ENCODE measurements at regions not wholly inside any gene's neighbourhood (a gene's known extent, or its start where the extent isn't known, plus 50 kb on each side); places are given as distances from the start of the nearest gene placed in this dataset.
A peak's percentile ranks its signal among the peaks of the same experiment; 100 is the strongest.

DNA sequence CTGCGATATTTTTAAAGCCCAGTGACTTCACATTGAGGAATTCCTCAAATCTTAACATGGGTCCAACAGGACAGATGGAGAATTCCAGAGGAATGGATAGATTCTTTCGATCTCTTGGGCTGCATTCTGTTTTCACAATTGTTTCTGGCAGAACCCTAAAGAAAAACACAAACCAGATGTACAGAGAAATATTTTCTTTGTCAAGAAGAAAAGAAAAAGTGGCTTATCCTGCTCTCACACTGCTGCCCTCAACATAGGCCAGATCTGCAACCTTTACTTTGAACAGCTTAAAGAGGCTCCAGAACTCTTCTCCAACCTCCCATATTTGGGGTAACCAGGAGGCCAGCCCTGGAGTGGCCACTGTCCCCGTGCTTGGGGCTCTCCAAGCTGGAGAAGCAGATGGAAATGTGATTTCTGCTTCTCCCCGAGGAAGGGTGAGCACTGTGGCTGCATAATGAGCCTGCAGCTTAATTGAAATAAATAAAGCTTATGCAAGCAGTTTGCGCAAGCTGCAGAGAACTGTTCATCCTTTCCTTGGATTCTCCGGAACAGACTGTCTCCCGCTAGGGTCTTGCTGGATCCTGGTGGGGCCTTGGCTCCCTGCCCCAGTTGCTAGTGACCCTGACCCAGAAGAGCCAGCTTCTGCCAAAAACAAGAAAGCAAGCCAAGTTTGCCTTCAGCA lies 453.2 kb upstream of the PROK2 start:
- no peaks in the 10 kb centered on the region for H3K27me3 Mint-ChIP-seq
- H3K27ac Mint-ChIP-seq: peak overlapping the region in 1 of 3 donors; percentile 80
- ATAC-seq (ENCODE audit: low read depth in 2 of 2): no peak

GRCh38 chr3:72237679-72238009 lies 452.7 kb upstream of the PROK2 start:
- H3K27ac Mint-ChIP-seq: peak overlapping the region in 1 of 3 donors; percentile 50

More for the DNA sequence above, 453.2 kb upstream of the PROK2 start:
- Mint-ChIP-seq H3K36me3 (no peaks in the 10 kb centered on the region), H3K4me1 (peaks cover 0 to 6% (median 0%) of the 10 kb centered on the region in 4 donors), H3K4me3 (no peak overlapping the region), H3K9me3 (peaks cover 0 to 3% (median 0%) of the 10 kb centered on the region in 7 donors)
- H3K27me3 ChIP-seq (ENCODE audit: control insufficient read depth, insufficient read depth, low read length): peaks cover 3% of the 10 kb centered on the region
- no peak for DNase-seq
- no peaks in the 10 kb centered on the region for H3K9me3 ChIP-seq (ENCODE audit: control insufficient read depth in 2 of 2, low read length in 2 of 2)
- H3K4me3 ChIP-seq (ENCODE audit: low read depth, low read length): no peak overlapping the region
- H3K27ac ChIP-seq (ENCODE audit: insufficient read depth, low read length, poor library complexity, severe bottlenecking): no peak overlapping the region
- no peaks in the 10 kb centered on the region for H3K36me3 ChIP-seq (ENCODE audit: control insufficient read depth, insufficient read depth, low read length)
- H3K4me1 ChIP-seq (ENCODE audit: control insufficient read depth, insufficient read depth, low read length, poor library complexity, severe bottlenecking): no peaks in the 10 kb centered on the region

GRCh38 chr3:72234391-72234790 lies 449.4 kb upstream of the PROK2 start:
- H3K27ac Mint-ChIP-seq: no peak overlapping the region
- peaks cover 0 to 2% (median under 1%) of the 10 kb centered on the region in 4 donors for H3K4me1 Mint-ChIP-seq
- H3K4me3 Mint-ChIP-seq: no peak overlapping the region
- H3K4me3 ChIP-seq (ENCODE audit: low read depth, low read length): no peak overlapping the region
- DNase-seq: no peak
- no peak overlapping the region for H3K27ac ChIP-seq (ENCODE audit: insufficient read depth, low read length, poor library complexity, severe bottlenecking)
- H3K9me3 ChIP-seq (ENCODE audit: control insufficient read depth in 2 of 2, low read length in 2 of 2): no peaks in the 10 kb centered on the region
- H3K36me3 ChIP-seq (ENCODE audit: control insufficient read depth, insufficient read depth, low read length): no peaks in the 10 kb centered on the region
- no peaks in the 10 kb centered on the region for H3K27me3 Mint-ChIP-seq
- no peaks in the 10 kb centered on the region for H3K4me1 ChIP-seq (ENCODE audit: control insufficient read depth, insufficient read depth, low read length, poor library complexity, severe bottlenecking)
- ATAC-seq (ENCODE audit: low read depth in 2 of 2): no peak
- no peaks in the 10 kb centered on the region for H3K36me3 Mint-ChIP-seq
- peaks cover 3% of the 10 kb centered on the region for H3K27me3 ChIP-seq (ENCODE audit: control insufficient read depth, insufficient read depth, low read length)
- peaks cover 0 to 1% (median 0%) of the 10 kb centered on the region in 7 donors for H3K9me3 Mint-ChIP-seq

More at GRCh38 chr3:72237679-72238009, 452.7 kb upstream of the PROK2 start:
- ATAC-seq (ENCODE audit: low read depth in 2 of 2) (no peak), DNase-seq (no peak)
- Mint-ChIP-seq H3K36me3 (no peaks in the 10 kb centered on the region), H3K4me3 (no peak overlapping the region), H3K4me1 (peaks cover 0 to 6% (median 0%) of the 10 kb centered on the region in 4 donors), H3K27me3 (no peaks in the 10 kb centered on the region), H3K9me3 (peaks cover 0 to 2% (median 0%) of the 10 kb centered on the region in 7 donors)
- Histone ChIP-seq H3K9me3 (ENCODE audit: control insufficient read depth in 2 of 2, low read length in 2 of 2) (no peaks in the 10 kb centered on the region), H3K27me3 (ENCODE audit: control insufficient read depth, insufficient read depth, low read length) (peaks cover 3% of the 10 kb centered on the region), H3K36me3 (ENCODE audit: control insufficient read depth, insufficient read depth, low read length) (no peaks in the 10 kb centered on the region), H3K27ac (ENCODE audit: insufficient read depth, low read length, poor library complexity, severe bottlenecking) (no peak overlapping the region), H3K4me3 (ENCODE audit: low read depth, low read length) (no peak overlapping the region), H3K4me1 (ENCODE audit: control insufficient read depth, insufficient read depth, low read length, poor library complexity, severe bottlenecking) (no peaks in the 10 kb centered on the region)

DNA sequence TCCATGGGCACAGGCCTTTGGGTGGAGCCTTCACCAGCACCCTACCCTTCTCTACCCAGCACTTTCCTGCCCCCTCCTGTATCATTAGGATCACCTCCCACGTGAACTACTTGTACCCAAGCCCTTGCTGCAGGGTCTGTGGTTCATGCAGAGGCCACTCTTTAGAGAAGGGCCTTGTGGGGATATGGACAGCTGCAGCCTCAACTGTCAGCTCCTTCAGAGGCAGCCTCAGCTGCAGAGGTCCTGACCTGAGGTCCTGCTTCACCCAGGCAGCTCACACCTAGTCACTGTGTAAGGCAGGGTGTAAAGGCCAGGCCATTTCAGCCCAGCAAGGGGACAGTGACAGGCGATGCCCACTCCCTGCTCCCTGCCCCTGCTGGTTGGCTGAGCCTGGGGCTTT lies 448.6 kb upstream of the PROK2 start:
- no peak overlapping the region for H3K4me3 ChIP-seq (ENCODE audit: low read depth, low read length)
- Mint-ChIP-seq H3K36me3 (no peaks in the 10 kb centered on the region), H3K4me3 (no peak overlapping the region), H3K4me1 (peaks cover 0 to 2% (median under 1%) of the 10 kb centered on the region in 4 donors), H3K27me3 (no peaks in the 10 kb centered on the region), H3K27ac (no peak overlapping the region), H3K9me3 (peaks cover 0 to 1% (median 0%) of the 10 kb centered on the region in 7 donors)
- ATAC-seq (ENCODE audit: low read depth in 2 of 2): no peak
- H3K27ac ChIP-seq (ENCODE audit: insufficient read depth, low read length, poor library complexity, severe bottlenecking): no peak overlapping the region
- H3K9me3 ChIP-seq (ENCODE audit: control insufficient read depth in 2 of 2, low read length in 2 of 2): no peaks in the 10 kb centered on the region
- no peaks in the 10 kb centered on the region for H3K4me1 ChIP-seq (ENCODE audit: control insufficient read depth, insufficient read depth, low read length, poor library complexity, severe bottlenecking)
- no peak for DNase-seq
- peaks cover 3% of the 10 kb centered on the region for H3K27me3 ChIP-seq (ENCODE audit: control insufficient read depth, insufficient read depth, low read length)
- no peaks in the 10 kb centered on the region for H3K36me3 ChIP-seq (ENCODE audit: control insufficient read depth, insufficient read depth, low read length)

DNA sequence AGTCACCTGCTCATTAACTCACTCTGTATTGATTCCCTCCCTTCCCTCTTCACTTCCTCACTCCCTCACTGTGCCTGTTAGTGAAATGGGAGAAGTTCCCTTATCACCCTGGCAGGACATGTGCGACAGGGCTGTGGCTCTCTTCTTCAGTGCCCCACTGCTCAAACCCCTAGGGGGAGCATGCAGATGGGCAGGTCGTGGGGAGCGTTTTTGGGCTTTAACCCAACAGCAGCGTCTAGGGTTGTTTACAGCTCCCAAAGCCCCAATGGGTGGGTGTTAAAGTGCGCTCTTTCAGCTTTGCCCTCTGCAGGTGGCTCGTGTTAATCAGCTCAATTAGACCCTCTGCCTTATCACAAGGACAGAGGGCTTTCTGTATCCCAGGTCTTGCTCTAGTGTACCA lies 447.8 kb upstream of the PROK2 start:
- peaks cover 3% of the 10 kb centered on the region for H3K27me3 ChIP-seq (ENCODE audit: control insufficient read depth, insufficient read depth, low read length)
- DNase-seq (no peak), ATAC-seq (ENCODE audit: low read depth in 2 of 2) (no peak)
- no peaks in the 10 kb centered on the region for H3K4me1 ChIP-seq (ENCODE audit: control insufficient read depth, insufficient read depth, low read length, poor library complexity, severe bottlenecking)
- H3K36me3 ChIP-seq (ENCODE audit: control insufficient read depth, insufficient read depth, low read length): no peaks in the 10 kb centered on the region
- Mint-ChIP-seq H3K4me1 (peaks cover 0 to 6% (median under 1%) of the 10 kb centered on the region in 4 donors), H3K4me3 (no peak overlapping the region), H3K36me3 (no peaks in the 10 kb centered on the region), H3K27me3 (no peaks in the 10 kb centered on the region), H3K9me3 (peaks cover 0 to 1% (median 0%) of the 10 kb centered on the region in 7 donors), H3K27ac (peak overlapping the region in 1 of 3 donors; percentile 78)
- no peak overlapping the region for H3K4me3 ChIP-seq (ENCODE audit: low read depth, low read length)
- no peak overlapping the region for H3K27ac ChIP-seq (ENCODE audit: insufficient read depth, low read length, poor library complexity, severe bottlenecking)
- no peaks in the 10 kb centered on the region for H3K9me3 ChIP-seq (ENCODE audit: control insufficient read depth in 2 of 2, low read length in 2 of 2)

GRCh38 chr3:72232331-72232730 lies 447.4 kb upstream of the PROK2 start:
- H3K4me3 ChIP-seq (ENCODE audit: low read depth, low read length): no peak overlapping the region
- H3K4me3 Mint-ChIP-seq: no peak overlapping the region
- H3K9me3 Mint-ChIP-seq: peaks cover 0 to 3% (median 0%) of the 10 kb centered on the region in 7 donors
- H3K9me3 ChIP-seq (ENCODE audit: control insufficient read depth in 2 of 2, low read length in 2 of 2): no peaks in the 10 kb centered on the region
- H3K4me1 ChIP-seq (ENCODE audit: control insufficient read depth, insufficient read depth, low read length, poor library complexity, severe bottlenecking): no peaks in the 10 kb centered on the region
- no peak for ATAC-seq (ENCODE audit: low read depth in 2 of 2)
- H3K27ac Mint-ChIP-seq: no peak overlapping the region
- H3K27ac ChIP-seq (ENCODE audit: insufficient read depth, low read length, poor library complexity, severe bottlenecking): no peak overlapping the region
- no peaks in the 10 kb centered on the region for H3K27me3 ChIP-seq (ENCODE audit: control insufficient read depth, insufficient read depth, low read length)
- H3K36me3 ChIP-seq (ENCODE audit: control insufficient read depth, insufficient read depth, low read length): no peaks in the 10 kb centered on the region
- no peak for DNase-seq
- peaks cover 0 to 10% (median under 1%) of the 10 kb centered on the region in 4 donors for H3K4me1 Mint-ChIP-seq
- H3K27me3 Mint-ChIP-seq: no peaks in the 10 kb centered on the region
- H3K36me3 Mint-ChIP-seq: no peaks in the 10 kb centered on the region

- Mint-ChIP-seq H3K27me3 (no peaks in the 10 kb centered on the region), H3K27ac (peak overlapping the region in 1 of 3 donors; percentile 42), H3K4me1 (peaks cover 0 to 14% (median under 1%) of the 10 kb centered on the region in 4 donors), H3K36me3 (no peaks in the 10 kb centered on the region), H3K4me3 (no peak overlapping the region), H3K9me3 (peaks cover 0 to 3% (median 0%) of the 10 kb centered on the region in 7 donors)
- H3K4me1 ChIP-seq (ENCODE audit: control insufficient read depth, insufficient read depth, low read length, poor library complexity, severe bottlenecking): no peaks in the 10 kb centered on the region
- no peaks in the 10 kb centered on the region for H3K36me3 ChIP-seq (ENCODE audit: control insufficient read depth, insufficient read depth, low read length)
- no peaks in the 10 kb centered on the region for H3K27me3 ChIP-seq (ENCODE audit: control insufficient read depth, insufficient read depth, low read length)
- DNase-seq (no peak), ATAC-seq (ENCODE audit: low read depth in 2 of 2) (no peak)
- no peak overlapping the region for H3K27ac ChIP-seq (ENCODE audit: insufficient read depth, low read length, poor library complexity, severe bottlenecking)
- peaks cover 0 to under 1% of the 10 kb centered on the region in 2 experiments for H3K9me3 ChIP-seq (ENCODE audit: control insufficient read depth in 2 of 2, low read length in 2 of 2)
- H3K4me3 ChIP-seq (ENCODE audit: low read depth, low read length): no peak overlapping the region
Measured at GRCh38 chr3:72231439-72232196, 446.7 kb upstream of the PROK2 start.
